B cell (primary cell): ENCODE measurements at regions not wholly inside any gene's neighbourhood (a gene's known extent, or its start where the extent isn't known, plus 50 kb on each side); places are given as distances from the start of the nearest gene placed in this dataset.

ENCODE experiments used
- EZH2 ChIP-seq: IDR thresholded peaks from 2 replicates; pipeline ENCODE4 v1.6.1; 2012; ENCODE audit warnings: borderline replicate concordance, low read depth, mild to moderate bottlenecking, moderate library complexity, low read length; ENCODE audit not compliant: insufficient read depth, poor library complexity, severe bottlenecking
- TF ChIP-seq, protein P1 (sequence below): fragments of 200-600 bp; IDR thresholded peaks from one replicate; pipeline ENCODE4 v1.8.0; 2022; ENCODE audit warnings: antibody characterized with exemption, mild to moderate bottlenecking

DNA sequence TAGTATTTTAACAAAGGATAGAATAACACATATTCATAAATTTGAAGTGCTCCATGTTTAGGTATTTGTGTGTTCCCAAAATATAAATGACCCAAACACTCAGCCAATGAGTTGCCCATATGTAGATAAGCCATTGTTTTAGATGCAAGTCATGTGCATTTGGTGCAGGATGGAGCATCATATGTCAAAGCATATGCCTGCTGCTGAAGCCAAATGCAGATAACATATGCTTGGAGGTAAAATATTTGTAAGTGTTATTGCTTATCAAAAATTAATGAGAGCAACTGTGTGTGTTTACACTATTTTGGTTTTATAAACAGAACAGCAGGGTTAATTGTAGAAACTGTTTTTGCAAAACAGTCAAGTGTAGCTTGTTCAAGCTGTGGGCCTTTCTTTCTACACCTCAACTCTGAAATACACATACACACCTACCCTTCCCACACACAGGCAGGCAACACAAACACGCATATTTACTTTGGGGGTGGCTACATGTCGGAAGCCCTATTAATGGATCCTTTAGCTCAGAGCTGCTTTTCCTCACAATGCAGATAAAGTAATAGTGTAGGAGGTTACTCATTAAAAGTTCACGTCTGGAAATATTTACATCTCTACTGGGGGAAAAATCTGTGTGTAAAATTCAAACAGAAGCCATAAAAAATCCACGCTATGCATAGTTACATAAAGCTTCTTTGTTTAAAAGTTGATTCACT is 521.4 kb downstream of the ZNF385D start:
- TF ChIP-seq, protein P1, sequence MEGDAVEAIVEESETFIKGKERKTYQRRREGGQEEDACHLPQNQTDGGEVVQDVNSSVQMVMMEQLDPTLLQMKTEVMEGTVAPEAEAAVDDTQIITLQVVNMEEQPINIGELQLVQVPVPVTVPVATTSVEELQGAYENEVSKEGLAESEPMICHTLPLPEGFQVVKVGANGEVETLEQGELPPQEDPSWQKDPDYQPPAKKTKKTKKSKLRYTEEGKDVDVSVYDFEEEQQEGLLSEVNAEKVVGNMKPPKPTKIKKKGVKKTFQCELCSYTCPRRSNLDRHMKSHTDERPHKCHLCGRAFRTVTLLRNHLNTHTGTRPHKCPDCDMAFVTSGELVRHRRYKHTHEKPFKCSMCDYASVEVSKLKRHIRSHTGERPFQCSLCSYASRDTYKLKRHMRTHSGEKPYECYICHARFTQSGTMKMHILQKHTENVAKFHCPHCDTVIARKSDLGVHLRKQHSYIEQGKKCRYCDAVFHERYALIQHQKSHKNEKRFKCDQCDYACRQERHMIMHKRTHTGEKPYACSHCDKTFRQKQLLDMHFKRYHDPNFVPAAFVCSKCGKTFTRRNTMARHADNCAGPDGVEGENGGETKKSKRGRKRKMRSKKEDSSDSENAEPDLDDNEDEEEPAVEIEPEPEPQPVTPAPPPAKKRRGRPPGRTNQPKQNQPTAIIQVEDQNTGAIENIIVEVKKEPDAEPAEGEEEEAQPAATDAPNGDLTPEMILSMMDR, result no peak
- no peak for TF ChIP-seq EZH2
